ENCODE measurements at regions not wholly inside any gene's neighbourhood (a gene's known extent, or its start where the extent isn't known, plus 50 kb on each side); places are given as distances from the start of the nearest gene placed in this dataset.

DNA sequence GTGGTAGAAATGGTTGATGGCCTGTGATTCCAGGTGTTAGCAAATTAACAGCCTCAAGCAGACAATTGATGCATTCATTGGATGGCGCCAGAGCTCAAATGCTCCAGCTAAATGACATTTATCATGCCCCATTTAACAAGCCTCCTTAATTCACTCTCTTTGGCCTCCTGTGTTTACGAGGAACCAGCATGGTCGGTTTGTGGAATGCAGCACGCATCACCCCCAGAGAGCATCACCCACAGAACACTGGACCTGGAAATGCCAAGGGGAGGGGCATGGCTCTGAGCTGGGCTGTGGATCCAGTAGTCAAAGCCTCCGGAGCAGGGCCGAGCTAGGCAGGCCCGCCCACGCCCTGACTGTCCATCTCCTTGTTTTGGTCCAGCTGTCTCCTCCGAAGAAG lies 434.0 kb downstream of the GADD45G start:
- no peaks in the 10 kb centered on the region for H3K4me1 ChIP-seq (ENCODE audit: control insufficient read depth in 1 of 2, insufficient read depth in 2 of 2, low read length in 2 of 2)
- CTCF ChIA-PET, result no interaction called here
- no peak overlapping the region for H3K4me2 ChIP-seq (ENCODE audit: low read length)
- no peak overlapping the region for H2AFZ ChIP-seq (ENCODE audit: low read depth, low read length, poor library complexity, severe bottlenecking)
- ATAC-seq (no peak), DNase-seq (ENCODE audit: low read depth, low spot score) (no peak)
- no peak overlapping the region for H3K4me3 ChIP-seq (replicated peaks in 1 of 2; ENCODE audit: low read depth in 1 of 2, low read length in 2 of 2)
- H3K9me2 ChIP-seq (ENCODE audit: insufficient read depth), result no peaks in the 10 kb centered on the region
- POLR2A ChIA-PET, result no interaction called here
- H3K36me3 ChIP-seq (ENCODE audit: control insufficient read depth in 1 of 2, insufficient read depth in 2 of 2, low read length in 2 of 2), result no peaks in the 10 kb centered on the region
- H3K27me3 ChIP-seq (ENCODE audit: insufficient read depth, low read length), result peaks cover 18% of the 10 kb centered on the region; the same call in 1 of the 2 replicates
- no peak overlapping the region for H3K27ac ChIP-seq (ENCODE audit: low read depth, low read length)
- H4K20me1 ChIP-seq (ENCODE audit: insufficient read depth), result no peaks in the 10 kb centered on the region
- intact Hi-C loops (cut with micrococcal nuclease), result no loop called here
- no TSS peak for BruUV-seq (replicated peaks)
- TF ChIP-seq RAD21 (IDR thresholded peaks at IDR 0.05; ENCODE audit: low read depth), result no peak
- TF ChIP-seq ZNF274 (IDR thresholded peaks at IDR 0.05; ENCODE audit: low read depth, low read length), result no peak
- no peak for TF ChIP-seq CEBPB (IDR thresholded peaks at IDR 0.05; ENCODE audit: low read depth)
- no peak for TF ChIP-seq SRF (IDR thresholded peaks at IDR 0.05; ENCODE audit: low read depth)
- TF ChIP-seq, protein P1, sequence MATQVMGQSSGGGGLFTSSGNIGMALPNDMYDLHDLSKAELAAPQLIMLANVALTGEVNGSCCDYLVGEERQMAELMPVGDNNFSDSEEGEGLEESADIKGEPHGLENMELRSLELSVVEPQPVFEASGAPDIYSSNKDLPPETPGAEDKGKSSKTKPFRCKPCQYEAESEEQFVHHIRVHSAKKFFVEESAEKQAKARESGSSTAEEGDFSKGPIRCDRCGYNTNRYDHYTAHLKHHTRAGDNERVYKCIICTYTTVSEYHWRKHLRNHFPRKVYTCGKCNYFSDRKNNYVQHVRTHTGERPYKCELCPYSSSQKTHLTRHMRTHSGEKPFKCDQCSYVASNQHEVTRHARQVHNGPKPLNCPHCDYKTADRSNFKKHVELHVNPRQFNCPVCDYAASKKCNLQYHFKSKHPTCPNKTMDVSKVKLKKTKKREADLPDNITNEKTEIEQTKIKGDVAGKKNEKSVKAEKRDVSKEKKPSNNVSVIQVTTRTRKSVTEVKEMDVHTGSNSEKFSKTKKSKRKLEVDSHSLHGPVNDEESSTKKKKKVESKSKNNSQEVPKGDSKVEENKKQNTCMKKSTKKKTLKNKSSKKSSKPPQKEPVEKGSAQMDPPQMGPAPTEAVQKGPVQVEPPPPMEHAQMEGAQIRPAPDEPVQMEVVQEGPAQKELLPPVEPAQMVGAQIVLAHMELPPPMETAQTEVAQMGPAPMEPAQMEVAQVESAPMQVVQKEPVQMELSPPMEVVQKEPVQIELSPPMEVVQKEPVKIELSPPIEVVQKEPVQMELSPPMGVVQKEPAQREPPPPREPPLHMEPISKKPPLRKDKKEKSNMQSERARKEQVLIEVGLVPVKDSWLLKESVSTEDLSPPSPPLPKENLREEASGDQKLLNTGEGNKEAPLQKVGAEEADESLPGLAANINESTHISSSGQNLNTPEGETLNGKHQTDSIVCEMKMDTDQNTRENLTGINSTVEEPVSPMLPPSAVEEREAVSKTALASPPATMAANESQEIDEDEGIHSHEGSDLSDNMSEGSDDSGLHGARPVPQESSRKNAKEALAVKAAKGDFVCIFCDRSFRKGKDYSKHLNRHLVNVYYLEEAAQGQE (IDR thresholded peaks at IDR 0.05; ENCODE audit: low read depth), result no peak
- TF ChIP-seq, protein P2, sequence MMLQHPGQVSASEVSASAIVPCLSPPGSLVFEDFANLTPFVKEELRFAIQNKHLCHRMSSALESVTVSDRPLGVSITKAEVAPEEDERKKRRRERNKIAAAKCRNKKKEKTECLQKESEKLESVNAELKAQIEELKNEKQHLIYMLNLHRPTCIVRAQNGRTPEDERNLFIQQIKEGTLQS (IDR thresholded peaks at IDR 0.05), result no peak
- TF ChIP-seq POLR2A (IDR thresholded peaks at IDR 0.05; ENCODE audit: borderline replicate concordance, extremely low read depth, insufficient read depth, insufficient read length), result no peak
- TF ChIP-seq, protein P3, sequence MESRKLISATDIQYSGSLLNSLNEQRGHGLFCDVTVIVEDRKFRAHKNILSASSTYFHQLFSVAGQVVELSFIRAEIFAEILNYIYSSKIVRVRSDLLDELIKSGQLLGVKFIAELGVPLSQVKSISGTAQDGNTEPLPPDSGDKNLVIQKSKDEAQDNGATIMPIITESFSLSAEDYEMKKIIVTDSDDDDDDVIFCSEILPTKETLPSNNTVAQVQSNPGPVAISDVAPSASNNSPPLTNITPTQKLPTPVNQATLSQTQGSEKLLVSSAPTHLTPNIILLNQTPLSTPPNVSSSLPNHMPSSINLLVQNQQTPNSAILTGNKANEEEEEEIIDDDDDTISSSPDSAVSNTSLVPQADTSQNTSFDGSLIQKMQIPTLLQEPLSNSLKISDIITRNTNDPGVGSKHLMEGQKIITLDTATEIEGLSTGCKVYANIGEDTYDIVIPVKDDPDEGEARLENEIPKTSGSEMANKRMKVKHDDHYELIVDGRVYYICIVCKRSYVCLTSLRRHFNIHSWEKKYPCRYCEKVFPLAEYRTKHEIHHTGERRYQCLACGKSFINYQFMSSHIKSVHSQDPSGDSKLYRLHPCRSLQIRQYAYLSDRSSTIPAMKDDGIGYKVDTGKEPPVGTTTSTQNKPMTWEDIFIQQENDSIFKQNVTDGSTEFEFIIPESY (IDR thresholded peaks at IDR 0.05; ENCODE audit: extremely low read depth, insufficient replicate concordance, low read length), result no peak
- TF ChIP-seq EZH2phosphoT487 (IDR thresholded peaks at IDR 0.05; ENCODE audit: borderline replicate concordance), result no peak
- TF ChIP-seq POLR2AphosphoS5 (IDR thresholded peaks at IDR 0.05; ENCODE audit: low read depth, low read length), result no peak
- TF ChIP-seq ELF1 (IDR thresholded peaks at IDR 0.05; ENCODE audit: borderline replicate concordance, low read depth), result no peak
- H3K79me2 ChIP-seq (ENCODE audit: insufficient read depth, low read length), result no peaks in the 10 kb centered on the region
- H3K9ac ChIP-seq (ENCODE audit: low read length), result no peak overlapping the region
- RAD21 ChIA-PET (ENCODE audit: low non-redundant PET in 1 of 2, low total read pairs in 2 of 2, uncharacterized antibody in 2 of 2, unreplicated experiment in 2 of 2), result no interaction called here
- no peaks in the 10 kb centered on the region for H3K9me3 ChIP-seq (ENCODE audit: control insufficient read depth in 1 of 2, insufficient read depth in 1 of 2, low read depth in 1 of 2, low read length in 2 of 2)
